Activated CD4-positive, alpha-beta T cell treated with anti-CD3 and anti-CD28 coated beads for 24 hours (primary cell): ENCODE measurements at regions not wholly inside any gene's neighbourhood (a gene's known extent, or its start where the extent isn't known, plus 50 kb on each side); places are given as distances from the start of the nearest gene placed in this dataset.

ENCODE experiments used
- DNase-seq, 2 donors: peaks; one replicate each; pipeline ENCODE4 v3.0.0-alpha.2; 2020; ENCODE audit warnings: low read depth in 2 of 2

DNA sequence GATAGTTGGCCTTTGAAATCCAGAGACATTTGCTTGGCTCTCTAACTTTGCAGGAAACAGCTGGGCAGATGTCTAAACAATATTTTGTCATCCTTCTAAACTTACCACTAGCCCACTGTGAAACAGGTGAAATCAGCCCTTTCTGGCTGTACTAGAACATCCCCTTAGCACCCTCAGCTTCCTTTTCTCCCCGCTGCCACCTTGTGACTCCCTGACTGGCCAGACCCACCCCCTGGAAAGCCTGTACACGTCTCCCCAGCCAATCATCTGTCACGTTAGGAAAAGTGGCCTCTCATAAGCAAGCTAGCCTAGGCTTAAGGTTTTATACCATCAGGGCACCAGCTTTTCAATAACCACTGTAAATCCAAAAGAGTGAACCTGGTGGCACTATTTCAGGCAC is 88.6 kb upstream of the E2F3 start:
- no peak for DNase-seq

- DNase-seq: no peak
These were observed 87.6 kb upstream of the E2F3 start for GRCh38 chr6:20313960-20314530.

DNA sequence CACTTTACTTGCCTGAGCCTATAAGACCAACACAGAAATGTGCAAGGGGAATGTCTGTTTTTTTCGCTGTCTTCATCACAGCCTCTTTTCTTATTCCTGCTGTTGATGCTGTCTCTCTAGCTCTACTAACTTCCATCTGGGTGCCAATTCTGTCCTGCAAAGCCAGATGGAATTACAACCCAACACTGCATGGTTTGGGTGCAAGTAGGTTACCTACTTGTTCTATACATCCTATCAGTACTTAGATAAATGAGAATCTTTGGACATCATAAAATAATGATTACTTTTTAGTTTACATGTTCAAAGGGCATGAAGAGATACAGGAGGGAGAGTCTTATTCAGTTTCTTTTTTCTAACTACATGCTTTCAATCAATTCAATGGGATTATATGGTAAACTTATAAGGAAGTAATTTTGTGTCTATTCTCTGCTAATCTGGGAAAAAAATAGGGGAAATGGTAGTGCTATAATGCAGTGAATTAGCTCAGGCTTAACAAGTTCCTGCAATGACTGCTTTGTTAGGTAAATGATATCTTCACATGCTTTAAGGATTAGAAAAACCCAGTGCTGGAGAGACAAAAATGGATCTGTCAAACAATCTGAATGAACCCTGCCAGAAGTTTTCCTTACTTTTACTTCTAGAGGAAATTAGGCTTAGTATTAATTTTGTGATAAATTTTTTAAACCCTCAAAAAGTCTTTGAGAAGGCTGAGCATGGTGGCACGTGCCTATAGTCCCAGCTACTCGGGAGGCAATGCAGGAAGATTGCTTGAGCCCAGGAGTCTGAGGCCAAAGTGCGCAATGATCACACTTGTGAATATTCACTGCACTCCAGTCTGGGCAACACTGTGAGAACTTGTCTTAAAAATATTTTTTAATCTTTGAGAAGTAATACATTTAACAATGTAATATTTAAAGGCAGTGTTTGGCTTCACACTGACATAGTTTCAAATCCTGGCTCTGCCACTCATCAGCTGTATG is 86.5 kb upstream of the E2F3 start:
- DNase-seq: no peak

DNA sequence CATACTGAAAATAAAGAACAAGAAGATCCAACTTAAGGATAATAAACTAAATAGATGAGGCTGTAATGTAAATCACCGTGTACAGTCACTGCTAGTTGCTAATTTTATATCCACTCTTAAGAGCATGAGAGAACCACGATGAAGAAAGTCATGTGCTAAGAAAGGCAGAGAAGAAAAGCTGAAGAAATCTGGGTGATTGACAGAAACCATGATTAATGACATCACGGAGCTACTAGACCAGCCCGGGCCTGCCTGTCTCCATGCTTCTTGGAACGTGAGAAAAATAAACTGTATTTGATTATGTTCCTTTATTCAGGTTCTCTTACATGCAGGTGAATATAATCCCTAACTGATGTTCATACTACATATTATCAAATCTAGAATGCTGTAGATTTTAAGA is 84.2 kb upstream of the E2F3 start:
- no peak for DNase-seq

- no peak for DNase-seq
These were observed 82.8 kb upstream of the E2F3 start for GRCh38 chr6:20318851-20319387.

DNA sequence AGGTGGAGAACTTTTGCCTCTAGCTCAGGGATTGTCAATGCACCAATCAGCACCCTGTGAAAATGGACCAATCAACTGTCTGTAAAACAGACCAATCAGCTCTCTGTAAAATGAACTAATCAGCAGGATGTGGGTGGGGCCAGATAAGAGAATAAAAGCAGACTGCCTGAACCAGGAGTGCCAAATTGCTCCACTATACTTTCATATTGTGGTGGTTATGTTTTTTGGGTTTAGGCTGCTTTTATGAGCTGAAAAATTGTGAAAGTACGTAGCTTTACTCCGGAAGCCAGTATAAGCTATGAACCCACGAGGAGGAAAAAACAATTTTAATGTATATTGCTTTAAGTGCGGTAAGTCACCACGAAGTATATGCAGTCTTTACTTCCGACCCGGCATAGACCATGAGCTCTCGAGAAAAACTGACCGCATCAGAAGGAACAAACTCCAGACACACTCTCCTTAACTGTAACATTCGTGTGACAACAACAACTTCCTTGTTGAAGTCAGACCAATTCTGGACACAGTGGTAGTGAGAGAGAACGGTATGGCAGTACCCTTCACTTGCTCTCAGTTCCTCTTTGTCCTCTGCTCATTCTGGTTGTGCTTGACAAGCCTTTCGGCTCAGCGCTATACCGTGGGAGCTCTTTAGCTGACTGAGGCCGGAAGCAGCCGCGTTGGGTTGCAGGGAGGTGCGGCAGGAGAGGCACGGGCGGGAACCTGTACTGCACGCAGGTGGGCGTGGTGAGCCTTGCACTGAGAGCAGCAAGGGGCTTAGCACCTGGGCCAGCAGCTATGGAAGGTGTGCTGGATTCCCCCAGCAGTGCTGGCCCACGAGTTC is 81.9 kb upstream of the E2F3 start:
- DNase-seq: peak; percentile 29 to 47

- no peak for DNase-seq
These were observed 75.8 kb upstream of the E2F3 start for GRCh38 chr6:20325641-20326421.

DNA sequence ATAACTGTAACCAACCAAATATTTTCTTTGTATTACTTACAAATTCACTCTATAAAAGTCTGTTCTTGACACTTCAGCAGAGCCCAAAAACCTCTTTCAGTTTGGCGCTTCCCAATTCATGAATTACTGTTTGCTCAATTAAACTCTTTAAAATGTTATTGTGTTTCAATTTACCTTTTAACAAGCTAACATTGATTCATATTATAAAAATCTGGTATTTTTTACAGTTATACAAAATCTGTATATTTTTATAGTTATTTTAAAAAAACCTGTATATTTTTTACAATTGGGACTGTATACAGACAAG is 75.3 kb upstream of the E2F3 start:
- no peak for DNase-seq

- no peak for DNase-seq
These were observed 74.5 kb upstream of the E2F3 start for GRCh38 chr6:20327141-20327540.

- no peak for DNase-seq
These were observed 73.3 kb upstream of the E2F3 start for GRCh38 chr6:20328266-20328923.

GRCh38 chr6:20328924-20329300 is 72.8 kb upstream of the E2F3 start:
- DNase-seq: no peak

GRCh38 chr6:20331042-20331441 is 70.6 kb upstream of the E2F3 start:
- no peak for DNase-seq

- DNase-seq: no peak
These were observed 70.1 kb upstream of the E2F3 start for GRCh38 chr6:20331625-20332024.

DNA sequence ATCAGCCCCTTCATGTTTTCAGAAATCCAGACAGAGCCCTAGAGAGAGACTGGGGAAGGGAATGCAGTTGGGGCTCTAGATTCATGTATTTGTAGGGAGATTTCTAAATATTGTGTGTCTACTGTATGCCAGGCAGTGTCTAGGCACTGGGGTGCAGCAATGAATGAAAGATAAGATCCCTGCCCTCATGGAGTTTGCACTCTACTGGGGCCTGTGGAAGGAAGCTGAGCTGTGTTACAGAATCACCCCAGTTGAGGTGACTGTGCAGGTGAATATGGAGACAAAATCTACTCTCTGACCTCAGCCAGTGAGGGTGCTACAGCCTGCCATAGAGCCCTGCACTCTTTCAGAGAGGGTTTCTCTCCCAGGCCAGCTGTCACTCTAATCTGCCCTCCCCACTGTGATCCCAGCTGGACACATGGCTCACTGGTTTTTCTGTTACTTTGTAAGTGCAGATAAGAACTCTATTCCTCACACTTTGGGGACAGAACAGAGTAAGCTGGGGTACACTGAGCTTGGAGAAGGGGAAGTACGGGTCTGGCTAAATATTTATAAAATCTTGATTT is 69.2 kb upstream of the E2F3 start:
- DNase-seq: no peak

DNA sequence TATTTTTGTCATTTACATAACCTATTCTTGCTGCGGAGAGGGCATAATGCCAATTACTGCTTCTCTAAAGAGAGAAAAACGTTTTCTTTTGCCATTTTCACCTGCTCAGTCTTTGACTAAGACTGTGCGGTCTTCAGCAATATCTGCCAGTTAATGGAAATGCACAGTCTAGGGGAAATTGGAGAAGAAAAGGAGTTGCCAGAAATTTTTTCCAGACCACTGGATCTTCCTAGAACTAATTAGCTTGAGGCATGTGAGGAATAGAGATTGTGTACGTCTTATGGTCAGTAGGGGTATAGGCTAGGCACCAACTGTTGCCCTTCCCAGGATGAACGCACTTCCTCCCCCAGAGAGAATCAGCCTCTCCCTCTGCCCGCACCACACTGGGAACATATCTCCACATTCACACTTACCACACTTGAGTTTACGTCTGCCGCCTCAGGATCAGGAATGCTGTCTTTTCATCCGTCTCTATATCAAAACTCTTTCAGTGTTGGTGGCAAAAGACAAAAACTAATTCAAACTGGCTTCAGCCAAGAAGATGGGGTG is 67.9 kb upstream of the E2F3 start:
- no peak for DNase-seq

GRCh38 chr6:20334334-20334733 is 67.3 kb upstream of the E2F3 start:
- no peak for DNase-seq

DNA sequence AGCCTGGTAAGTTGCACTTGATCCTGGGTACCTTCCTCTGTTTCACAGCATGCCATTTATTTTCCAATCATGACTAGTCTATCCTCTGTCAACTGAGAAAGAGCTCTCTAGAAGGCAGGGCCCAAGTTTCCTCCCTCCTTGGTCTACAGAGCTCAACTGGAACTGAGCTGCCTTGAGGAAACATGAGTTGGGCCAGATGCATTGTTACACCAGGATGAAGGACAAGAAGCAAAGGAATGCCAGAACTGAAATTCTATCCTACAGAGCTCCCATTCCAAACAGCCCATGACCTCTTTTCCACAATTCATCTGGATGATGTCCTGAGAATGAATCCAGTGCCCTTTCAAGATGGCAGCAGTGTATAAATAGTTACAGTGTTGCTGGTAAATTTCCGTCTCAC is 66.7 kb upstream of the E2F3 start:
- no peak for DNase-seq

- DNase-seq: no peak
These were observed 65.8 kb upstream of the E2F3 start for GRCh38 chr6:20335872-20336271.

- no peak for DNase-seq
These were observed 63.5 kb upstream of the E2F3 start for GRCh38 chr6:20338156-20338555.

DNA sequence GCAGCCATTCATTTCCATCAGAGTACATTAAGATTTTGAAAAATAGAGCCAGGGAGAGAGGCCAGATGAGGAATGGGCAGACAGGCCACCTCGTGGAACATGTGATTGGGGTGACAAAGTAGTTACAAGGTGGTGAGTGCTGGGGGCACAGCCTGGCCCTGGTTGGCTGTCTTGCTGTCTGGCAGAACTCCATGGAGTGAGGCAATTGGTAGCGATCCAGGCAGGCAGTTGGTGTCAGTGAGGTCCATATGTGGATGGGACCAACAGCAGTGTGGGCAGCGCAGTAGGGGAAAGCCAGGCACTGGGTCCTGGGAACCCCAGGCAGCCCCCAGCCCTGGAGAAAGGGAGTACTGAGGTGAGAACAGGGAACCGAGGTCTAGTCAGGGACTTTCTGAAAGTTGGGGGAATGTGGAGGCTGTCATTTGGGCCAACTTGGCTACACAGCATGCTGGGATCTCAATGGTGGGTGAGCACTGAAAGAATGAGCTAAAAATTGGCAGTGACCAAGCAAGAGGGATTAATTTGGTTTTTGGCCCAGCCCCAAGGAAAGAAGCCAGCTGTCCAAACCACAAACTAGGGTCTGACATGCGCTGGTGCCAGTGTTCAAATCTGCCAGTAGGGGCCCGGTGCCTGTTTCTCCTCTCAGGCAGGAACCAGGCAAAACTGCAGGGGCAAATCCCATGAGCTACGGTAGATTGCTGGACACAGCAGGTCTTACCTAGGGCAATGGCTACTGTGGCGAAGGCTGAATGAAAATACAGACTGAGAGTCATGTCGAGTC is 61.4 kb upstream of the E2F3 start:
- DNase-seq: no peak
